HT-29 (cell line): ENCODE measurements at regions not wholly inside any gene's neighbourhood (a gene's known extent, or its start where the extent isn't known, plus 50 kb on each side); places are given as distances from the start of the nearest gene placed in this dataset.
"Not testable (repeated sequence)": the region's sequence is repeated elsewhere in the genome, so short reads cannot be mapped to it uniquely, and the experiment has no call there.

Experiments used
- DNase-seq: peaks from one replicate; pipeline ENCODE4 v3.0.0-alpha.2; 2015; ENCODE audit warnings: low spot score

DNA sequence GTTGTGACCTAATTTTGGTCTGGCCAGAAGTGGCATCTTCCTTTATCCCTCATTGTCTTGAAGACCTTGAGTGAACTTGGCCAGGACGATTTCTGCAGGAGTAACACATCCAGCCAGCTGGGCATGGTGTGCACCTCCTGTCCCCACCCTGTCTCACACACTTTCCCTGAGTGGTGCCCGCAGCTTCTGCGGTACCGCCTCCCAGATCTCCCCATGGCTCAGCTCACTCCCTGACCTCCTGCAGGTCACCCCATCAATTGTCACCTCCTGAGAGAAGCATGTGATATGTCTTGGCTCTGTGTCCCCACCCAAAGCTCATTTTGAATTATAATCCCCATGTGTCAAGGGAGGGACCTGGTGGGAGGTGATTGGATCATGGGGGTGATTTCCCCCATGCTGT is 50.2 kb upstream of the TP53I11 start:
- no peak for DNase-seq

DNA sequence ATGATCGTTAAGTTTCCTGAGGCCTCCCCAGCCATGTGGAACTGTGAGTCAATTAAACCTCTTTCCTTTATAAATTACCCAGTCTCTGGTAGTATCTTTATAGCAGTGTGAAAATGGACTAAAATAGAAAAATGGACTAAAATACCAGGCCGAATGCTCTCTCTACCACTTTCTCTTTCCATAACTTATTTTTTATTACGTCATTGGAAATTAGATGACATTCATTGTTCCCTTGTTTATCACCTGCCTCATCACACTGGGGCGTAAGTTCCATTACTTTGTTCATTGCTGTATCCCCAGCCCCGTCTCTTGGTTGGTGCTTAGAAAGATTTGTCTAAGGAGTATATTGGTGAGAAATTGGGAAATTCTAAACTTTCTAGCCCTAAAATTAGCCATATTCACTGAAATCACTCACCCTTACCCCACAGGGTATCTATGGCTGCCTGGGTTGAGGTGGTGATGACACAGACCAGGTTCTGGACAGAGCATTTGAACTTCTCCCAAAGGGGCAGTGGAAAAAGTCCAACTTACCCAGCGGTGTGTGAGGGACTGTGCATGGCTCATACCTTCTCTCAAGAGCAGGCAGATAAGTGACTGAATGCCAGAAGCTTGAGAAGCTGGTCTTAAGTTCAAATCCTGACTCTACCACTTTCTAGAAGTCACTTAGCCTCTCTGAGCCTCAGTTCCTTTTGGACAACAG is 50.9 kb upstream of the TP53I11 start:
- DNase-seq, result no peak

DNA sequence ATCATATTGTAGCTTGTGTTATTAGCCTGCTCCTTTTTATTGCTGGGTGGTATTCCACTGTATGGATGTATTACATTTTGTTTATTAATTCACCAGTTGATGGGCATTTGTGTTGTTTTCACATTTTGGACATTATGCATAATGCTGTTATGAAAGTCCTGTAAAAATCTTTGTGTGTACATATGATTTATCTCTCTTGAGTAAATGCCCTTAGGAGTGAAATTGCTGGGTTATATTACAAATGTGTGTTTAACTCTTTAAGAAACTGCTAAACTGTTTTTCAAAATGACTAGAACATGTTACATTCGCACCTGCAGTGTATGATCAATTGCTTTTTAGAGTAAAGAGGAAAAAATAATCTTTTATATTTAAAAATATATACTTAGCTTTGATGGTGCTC is 54.4 kb upstream of the TP53I11 start:
- no peak for DNase-seq

DNA sequence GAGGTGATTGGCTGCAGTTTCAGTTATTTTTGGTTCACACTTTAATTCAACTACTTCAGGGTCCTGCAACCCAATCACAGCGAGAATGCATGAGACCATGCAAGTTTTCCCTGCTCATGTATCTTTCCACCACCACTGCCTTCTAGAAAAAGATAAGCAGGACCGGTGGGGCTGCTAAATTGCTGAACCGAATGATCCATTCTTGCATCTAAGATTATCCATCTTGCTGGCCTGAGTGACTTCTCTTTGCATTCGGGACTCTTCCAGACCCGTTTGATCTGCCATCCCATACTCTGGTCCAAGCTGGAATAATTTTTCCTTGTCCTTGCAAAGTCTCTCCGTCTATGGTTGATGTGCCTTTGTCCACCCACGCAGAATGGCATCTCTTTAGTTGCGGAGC is 56.3 kb upstream of the TP53I11 start:
- no peak for DNase-seq

DNA sequence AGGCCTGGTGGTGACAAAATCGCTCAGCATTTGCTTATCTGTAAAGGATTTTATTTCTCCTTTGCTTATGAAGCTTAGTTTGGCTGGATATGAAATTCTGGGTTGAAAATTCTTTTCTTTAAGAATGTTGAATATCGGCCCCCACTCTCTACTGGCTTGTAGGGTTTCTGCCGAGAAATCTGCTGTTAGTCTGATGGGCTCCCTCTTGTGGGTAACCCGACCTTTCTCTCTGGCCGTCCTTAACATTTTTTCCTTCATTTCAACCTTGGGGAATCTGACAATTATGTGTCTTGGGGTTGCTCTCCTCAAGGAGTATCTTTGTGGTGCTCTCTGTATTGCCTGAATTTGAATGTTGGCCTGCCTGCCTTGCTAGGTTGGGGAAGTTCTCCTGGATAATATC is 65.3 kb upstream of the TP53I11 start:
- not testable (repeated sequence) for DNase-seq

DNA sequence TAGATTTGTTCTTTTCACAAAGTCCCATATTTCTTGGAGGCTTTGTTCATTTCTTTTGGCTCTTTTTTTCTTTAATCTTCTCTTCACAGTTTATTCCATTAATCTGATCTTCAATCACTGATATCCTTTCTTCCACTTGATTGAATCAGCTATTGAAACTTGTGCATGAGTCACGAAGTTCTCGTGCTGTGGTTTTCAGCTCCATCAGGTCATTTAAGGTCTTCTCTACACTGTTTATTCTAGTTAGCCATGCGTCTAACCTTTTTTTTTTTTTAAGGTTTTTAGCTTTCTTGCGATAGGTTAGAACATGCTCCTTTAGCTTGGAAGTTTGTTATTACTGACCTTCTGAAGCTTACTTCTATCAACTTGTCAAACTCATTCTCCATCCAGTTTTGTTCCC is 65.8 kb upstream of the TP53I11 start:
- not testable (repeated sequence) for DNase-seq

DNA sequence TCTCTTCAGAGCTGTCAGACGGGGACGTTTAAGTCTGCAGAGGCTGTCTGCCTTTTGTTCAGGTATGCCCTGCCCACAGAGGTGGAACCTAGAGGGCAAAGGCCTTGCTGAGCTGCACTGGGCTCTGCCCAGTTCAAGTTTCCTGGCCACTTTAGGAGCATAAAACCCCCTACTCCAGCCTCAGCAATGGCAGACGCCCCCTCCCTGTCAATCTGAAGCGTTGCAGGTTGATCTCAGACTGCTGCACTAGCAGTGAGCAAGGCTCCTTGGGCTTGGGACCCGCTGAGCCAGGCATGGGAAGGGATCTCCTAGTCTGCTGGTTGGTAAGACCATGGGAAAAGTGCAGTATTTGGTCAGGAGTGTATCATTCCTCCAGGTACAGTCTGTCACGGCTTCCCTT is 66.6 kb upstream of the TP53I11 start:
- DNase-seq, result peak; percentile 3

DNA sequence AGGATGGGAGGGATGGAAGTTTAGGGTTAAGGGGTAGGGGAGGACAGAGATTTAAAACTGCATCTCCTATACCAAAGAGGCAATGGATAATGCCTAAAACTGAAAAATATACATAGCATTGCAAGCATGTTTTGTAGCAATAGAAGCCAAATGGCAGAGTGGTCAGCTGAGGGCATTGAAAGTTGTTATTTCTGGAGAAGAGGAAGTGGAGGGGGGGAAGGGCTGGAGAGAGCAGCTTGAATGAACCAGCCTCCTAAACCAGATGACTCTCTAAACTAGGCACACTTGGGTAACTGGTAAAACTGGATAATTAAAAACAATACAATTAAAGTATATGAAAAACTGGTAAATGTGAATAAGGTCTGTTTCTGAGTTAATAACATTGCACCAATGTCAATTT is 70.3 kb upstream of the TP53I11 start:
- no peak for DNase-seq

DNA sequence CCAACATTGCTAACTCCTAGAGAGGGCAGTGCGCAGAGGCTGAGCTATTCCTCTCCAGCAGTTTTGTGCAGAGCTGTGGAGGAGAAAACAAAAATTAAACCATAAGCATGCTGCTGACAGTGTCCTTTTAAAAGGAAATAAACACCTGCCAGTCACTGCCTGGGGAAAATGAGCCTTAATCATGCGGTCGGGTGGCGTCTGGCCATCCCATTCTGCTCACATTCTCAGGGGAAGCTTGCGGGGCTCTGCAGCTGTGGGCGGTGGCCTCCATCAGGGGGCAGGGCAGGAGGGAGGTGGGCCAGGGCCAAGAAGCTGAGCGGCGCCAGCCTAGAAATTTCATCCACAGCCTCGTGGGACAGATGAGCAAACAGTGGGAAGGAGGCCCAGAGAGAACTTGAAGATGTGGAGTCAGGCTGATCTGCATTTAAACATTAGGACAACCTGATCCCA is 71.0 kb upstream of the TP53I11 start:
- no peak for DNase-seq

DNA sequence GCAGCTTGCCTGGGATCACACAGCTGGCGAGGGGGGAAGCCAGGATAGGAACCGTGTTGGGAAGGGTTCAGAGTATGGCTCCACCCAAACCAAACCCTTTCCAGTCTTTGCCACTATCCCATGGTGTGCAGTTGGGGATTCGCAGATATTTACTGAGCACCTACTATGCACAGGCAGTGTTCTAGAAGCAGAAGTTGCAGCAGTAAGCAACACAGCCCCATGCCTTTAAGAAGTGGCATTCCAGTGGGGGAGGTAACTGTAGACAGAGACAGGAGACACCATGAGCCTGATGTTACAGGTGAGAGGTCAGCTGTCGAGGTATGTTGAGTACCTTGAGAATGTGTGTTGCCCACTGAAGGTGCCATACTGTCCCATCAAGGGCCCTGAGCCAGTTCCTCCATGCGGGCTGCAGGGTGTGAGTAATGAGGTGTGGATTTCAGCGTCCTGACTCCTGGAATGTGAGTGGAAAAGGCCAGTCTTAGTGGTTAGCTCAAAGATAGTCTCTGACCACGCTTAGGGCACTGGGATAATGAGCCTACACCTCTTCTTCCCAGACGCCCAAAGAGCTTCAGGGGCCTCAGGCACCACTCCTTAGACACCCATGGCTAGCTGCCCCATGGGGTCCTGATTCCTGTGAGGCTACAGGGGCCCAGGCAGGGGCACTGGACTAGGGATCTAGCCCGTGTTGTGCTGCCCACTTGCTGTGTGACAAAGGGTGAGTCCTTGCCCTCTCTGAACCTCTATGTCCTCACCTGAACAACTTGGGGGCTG is 71.8 kb upstream of the TP53I11 start:
- DNase-seq, result no peak

DNA sequence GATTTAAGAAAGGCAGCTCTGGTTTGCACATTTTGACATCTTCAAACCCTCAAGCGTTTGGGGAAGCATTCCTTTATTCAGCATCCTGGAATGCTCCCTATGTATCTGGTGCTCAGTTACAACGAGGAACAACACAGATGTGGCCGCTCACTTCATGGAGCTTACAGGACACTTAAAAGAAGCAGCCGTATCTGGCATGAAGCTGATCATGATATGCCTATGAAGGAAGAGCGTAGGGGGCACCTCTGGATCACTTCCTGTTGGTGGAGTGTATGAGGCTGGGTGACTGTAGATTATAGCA is 72.3 kb upstream of the TP53I11 start:
- no peak for DNase-seq

DNA sequence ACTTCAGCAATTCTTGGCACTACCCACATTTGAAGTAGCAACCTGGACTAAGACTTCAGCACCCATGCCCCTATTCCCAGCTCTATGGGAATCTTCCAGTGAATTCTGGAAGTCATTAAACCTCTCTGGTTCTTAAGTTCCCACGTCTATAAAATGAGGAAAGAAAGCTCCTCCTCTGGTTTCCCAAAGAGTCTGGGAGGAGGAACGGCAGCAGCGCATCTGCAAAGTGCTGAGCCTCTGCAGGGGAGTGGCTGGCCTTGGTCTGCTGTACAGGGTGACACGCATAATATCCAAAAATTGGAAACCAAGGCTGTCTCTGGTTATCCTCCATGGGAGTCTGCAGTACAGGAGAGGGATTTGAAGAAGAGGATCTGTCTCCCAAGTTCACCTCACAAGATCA is 73.6 kb upstream of the TP53I11 start:
- DNase-seq, result no peak

DNA sequence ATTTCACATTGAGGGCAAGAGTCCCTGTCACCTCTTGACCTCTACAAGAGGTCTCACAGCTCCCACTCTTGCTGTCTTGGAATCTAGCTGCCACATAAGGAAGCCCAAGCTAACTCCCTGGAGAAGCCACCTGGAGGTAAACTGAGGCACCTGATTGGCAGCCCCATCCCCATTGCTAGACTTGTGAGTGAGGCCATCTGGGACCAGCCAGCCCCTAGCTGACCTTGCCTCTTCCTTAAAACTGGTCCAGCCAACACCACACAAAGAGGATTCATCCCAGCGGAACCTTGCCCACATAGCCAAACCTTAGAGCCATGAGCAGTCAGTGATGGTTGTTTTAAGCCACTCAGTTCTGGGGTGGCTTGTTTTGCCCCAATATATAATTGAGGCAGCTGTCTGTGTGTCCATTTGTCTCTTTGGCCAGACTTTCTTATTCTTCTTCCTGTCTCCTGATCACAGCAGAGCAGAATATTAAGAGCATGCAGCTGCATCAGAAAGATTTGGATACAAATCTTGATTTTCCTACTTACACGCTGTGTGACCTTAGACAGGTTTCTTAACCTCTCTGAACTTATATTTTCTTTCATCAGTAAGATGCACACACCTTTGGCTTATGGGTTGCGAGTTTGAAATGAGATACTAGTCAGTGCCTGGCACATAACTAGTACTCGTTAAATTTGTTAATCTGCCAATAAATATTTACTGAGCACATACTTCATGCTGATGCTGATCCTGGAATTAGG is 74.3 kb upstream of the TP53I11 start:
- DNase-seq, result no peak

DNA sequence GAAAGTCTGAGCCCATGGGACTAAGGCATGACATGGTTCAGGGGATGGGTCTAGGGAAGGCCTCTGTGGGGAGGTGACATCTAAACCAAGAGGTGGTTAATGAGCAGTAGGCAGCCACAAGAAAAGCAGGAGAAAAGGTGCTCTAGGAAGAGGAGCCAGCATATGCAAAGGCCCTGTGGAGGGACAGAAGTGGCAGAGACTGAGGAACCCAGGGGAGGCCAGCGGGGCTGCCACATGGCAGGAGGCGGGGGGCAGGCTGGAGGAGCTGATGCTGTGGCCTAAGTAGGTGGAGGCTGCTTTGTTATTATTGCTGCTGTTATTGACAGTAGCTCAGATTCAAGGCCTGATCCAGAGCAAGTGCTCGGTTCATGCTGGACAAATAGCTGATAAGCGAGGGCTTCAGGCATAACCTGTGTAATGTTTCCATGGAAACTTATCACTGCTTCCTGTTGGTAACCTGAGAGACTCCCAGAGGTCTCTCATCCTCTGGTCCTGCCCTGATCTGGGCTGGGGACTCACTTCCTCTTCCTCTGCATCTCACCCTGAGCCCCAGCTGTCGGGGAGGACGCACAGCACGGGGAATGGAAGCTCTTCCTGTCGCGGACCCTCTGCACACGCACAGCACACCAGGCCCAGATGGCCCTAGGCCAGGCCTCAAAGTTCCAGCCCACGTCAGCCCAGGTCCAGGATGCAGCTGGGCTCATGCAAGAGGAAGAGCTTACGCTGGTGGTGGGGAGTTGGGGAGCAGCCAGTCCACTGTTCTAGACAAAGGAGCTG is 75.2 kb upstream of the TP53I11 start:
- DNase-seq, result no peak

DNA sequence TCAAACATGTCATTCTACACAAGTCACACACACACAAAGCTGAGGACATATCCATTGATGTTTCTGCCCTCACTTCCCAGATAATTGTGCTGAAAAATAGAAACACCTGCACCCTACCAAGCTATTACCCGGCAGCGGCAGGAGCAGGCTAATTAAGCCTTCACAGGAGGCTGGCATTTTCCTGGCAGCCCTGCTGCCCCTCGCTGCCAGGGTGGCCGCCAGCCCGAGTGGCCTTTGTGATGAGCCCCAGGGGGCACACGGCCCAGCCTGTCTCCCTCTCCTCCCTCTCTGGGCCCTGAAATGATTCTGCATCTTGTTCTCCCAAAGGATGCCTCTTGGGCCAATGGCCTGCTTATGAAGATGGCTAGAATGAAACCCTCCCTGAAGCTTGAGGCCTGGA is 76.2 kb upstream of the TP53I11 start:
- DNase-seq, result no peak

DNA sequence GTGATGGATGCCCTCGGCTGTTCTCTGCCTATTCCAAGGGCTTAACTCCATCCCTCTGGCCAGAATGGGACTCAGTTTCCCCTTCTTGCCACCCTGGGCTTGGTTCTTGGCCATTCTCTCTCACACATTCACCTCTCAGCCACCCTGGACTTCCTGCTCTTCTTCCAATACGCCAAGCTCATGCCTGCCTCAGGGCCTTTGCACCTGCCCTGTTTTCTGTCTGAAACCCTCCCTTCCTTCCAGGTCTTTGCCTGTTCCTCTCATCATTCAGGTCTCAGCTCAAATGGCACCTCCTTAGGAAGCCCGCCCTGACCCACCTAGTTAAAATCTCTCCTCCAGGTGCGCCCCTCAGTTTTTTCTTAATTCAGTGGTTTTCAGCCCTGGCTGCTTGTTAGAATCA is 76.6 kb upstream of the TP53I11 start:
- DNase-seq, result no peak

DNA sequence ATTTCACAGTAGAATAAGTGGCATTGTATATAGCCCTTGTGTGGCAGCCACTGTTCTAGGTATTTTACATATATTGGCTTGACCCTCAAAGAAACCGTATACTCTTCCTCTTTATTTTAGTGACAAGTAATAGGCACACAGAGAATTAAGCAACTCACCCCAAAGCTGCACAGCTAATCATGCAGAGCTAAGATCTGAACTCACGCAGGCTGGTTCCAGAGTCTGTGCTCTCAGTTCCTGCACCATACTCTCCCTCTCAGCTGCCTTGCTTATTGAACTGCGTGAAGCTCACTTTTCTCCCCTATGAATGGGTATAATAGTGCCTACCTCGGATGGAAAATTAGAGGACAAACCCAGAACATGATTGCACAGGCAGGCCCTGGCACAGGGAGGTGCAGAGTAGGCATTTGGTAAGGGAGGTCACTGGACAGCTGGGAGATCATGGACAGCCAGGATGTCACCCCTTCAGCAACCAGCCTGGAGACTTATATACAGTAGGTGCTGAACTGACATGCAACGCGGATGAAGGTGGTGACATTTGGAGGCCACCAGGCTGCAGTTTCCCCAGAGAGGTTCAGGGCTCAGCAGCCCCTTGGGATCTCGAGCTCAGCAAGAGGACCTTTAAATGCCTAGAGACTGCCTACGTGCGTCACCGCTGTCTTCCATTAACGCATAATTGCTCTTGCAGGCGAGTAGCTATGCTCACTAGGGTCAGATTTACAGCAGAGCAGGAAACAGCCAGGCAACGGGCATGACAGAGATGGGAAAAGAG is 78.4 kb upstream of the TP53I11 start:
- DNase-seq, result no peak

DNA sequence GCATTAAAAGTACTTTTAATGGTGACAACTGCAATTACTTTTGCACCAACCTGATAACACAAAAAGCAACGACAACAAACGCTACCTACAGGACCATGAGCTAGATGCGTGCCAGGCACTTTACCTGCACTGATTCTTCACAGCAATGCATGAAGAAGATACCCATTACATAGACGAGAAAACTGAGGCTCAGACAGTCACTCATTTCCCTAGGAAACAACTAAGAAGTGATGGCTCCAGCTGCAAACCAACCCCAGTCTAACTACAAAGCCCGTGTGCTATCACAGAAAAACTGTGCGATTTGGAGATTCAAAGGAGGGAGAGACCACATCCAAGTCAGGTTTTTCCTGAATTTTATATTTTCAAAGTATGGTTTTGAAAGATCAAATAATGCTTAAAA is 80.1 kb upstream of the TP53I11 start:
- no peak for DNase-seq

DNA sequence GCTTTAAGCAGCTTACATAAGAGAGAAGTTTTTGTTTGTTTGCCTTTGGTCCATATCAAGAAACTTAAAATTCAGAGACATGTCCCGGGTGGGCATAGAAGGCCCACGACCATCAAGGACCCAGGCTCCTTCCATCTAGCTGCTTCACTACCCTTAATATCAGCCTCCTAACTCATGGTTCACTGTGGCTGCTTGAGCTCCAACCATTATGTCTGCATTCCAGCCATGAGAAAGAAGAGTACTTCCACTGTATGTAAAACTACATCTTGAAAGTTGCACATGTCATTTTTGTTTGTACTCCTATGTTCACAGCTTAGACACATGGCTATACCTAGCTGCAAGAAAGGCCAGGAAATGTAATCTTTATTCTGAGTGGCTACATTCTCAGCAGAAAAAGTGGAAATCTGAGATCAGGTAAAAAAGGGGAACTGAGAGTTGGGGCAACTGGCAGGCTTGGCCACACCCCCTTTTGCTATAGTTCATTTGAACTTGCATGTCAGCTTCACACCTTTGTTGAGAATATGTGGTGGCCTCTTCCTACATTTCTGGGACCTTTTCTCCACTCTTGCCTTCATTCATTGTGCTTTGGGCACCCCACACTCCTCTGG is 81.3 kb upstream of the TP53I11 start:
- no peak for DNase-seq

DNA sequence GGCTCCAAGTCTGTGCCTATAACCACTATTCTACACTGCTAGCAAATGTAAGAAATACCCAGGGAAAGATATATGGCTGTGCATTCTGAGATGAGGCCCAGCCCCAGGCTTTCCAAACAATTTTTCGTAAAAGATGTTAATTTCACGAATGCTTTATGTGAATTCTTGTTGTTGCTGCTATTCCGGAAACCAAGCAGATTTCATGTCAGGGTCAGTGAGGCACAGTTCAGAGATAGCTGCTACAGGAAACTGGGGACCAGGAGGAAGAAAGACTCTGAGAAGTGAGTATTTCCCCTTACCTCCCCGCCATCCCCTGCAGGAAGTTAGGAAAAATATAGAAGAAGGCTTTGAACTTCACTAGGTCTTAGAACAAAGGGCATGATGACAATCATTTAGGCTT is 84.7 kb upstream of the TP53I11 start:
- no peak for DNase-seq

DNA sequence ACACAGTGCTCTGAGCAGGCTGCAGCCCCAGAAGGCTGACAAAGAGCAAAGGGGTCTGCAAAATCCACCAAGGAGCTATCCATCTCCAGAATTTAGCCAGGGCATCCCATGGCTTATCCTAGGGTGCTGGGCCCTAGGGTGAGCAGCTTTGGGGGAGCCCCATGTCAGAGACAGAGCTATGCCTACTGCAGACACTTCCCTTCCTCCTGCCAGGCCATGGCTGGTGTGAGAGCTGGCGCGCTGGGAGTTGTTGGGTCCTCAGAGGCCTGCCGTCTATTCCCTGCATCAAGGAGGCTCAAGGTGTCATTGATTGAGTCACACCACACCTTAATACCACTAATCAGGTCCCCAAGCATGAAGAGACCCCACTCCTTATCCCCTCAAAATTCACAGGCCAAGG is 85.3 kb upstream of the TP53I11 start:
- DNase-seq, result no peak
